ENCODE measurements at regions not wholly inside any gene's neighbourhood (a gene's known extent, or its start where the extent isn't known, plus 50 kb on each side); places are given as distances from the start of the nearest gene placed in this dataset.

DNA sequence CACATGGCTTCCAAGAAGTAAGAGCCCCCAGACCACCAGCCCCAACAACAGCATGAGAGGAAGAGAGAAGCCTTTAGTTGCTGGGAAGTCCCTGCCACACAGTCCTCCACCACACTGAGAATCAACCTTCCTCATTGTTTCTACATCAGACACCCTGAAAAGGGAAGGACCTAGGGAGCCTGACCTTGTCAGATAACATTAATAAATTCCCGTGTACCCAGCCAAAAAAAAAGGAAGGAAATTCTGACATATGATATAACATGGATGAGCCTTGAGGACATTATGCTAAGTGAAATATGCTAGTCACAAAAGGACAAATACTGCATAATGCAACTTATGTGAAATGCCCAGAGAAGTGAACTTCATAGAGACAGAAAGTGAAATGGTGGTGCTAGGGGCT lies 65.6 kb upstream of the ARHGAP29 start (continued):
- TF ChIP-seq, protein P1, sequence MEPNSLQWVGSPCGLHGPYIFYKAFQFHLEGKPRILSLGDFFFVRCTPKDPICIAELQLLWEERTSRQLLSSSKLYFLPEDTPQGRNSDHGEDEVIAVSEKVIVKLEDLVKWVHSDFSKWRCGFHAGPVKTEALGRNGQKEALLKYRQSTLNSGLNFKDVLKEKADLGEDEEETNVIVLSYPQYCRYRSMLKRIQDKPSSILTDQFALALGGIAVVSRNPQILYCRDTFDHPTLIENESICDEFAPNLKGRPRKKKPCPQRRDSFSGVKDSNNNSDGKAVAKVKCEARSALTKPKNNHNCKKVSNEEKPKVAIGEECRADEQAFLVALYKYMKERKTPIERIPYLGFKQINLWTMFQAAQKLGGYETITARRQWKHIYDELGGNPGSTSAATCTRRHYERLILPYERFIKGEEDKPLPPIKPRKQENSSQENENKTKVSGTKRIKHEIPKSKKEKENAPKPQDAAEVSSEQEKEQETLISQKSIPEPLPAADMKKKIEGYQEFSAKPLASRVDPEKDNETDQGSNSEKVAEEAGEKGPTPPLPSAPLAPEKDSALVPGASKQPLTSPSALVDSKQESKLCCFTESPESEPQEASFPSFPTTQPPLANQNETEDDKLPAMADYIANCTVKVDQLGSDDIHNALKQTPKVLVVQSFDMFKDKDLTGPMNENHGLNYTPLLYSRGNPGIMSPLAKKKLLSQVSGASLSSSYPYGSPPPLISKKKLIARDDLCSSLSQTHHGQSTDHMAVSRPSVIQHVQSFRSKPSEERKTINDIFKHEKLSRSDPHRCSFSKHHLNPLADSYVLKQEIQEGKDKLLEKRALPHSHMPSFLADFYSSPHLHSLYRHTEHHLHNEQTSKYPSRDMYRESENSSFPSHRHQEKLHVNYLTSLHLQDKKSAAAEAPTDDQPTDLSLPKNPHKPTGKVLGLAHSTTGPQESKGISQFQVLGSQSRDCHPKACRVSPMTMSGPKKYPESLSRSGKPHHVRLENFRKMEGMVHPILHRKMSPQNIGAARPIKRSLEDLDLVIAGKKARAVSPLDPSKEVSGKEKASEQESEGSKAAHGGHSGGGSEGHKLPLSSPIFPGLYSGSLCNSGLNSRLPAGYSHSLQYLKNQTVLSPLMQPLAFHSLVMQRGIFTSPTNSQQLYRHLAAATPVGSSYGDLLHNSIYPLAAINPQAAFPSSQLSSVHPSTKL (CRISPR knock-in tag; IDR thresholded peaks at IDR 0.05) = no peak

GRCh38 chr1:94302497-94302896 lies 65.1 kb upstream of the ARHGAP29 start:
- ATAC-seq (no peak), DNase-seq (ENCODE audit: low spot score) (no peak), FAIRE-seq (no peak)
- no peak overlapping the region for H3K9ac ChIP-seq (ENCODE audit: insufficient read depth, low read depth, low read length)
- no peaks in the 10 kb centered on the region for H4K20me1 ChIP-seq (ENCODE audit: insufficient read depth, low read length)
- H2AFZ ChIP-seq (ENCODE audit: low read length) = no peak overlapping the region
- WGBS (ENCODE audit: low lambda C conversion rate) = 80% methylated on average over 5 of the region's 6 CpGs
- no peak overlapping the region for H3K4me3 ChIP-seq (replicated peaks in 1 of 3; ENCODE audit: insufficient read depth in 1 of 3, low read depth in 2 of 3, low read length in 3 of 3)
- H3K27me3 ChIP-seq (ENCODE audit: control insufficient read depth in 1 of 2, insufficient read depth in 2 of 2, low read length in 2 of 2) = no peaks in the 10 kb centered on the region
- H3K9me3 ChIP-seq (ENCODE audit: low read length) = no peaks in the 10 kb centered on the region
- no peaks in the 10 kb centered on the region for H3K36me3 ChIP-seq (replicated peaks in 1 of 2; ENCODE audit: control insufficient read depth in 1 of 2, insufficient read depth in 2 of 2, low read length in 2 of 2)
- no peak overlapping the region for H3K27ac ChIP-seq (ENCODE audit: extremely low read length, insufficient read depth, low read length)
- in situ Hi-C loops (cut with HindIII; ENCODE audit: extremely low pct_ligation_motif_present, low pct_unique_long_range_greater_than_20kb) (no loop called here), intact Hi-C loops (cut with micrococcal nuclease; ENCODE audit: unreplicated experiment) (no loop called here)
- BruUV-seq (replicated peaks) = no TSS peak
- POLR2A ChIA-PET = no interaction called here
- H3K4me1 ChIP-seq (ENCODE audit: insufficient read depth, low read length) = peaks cover 56% of the 10 kb centered on the region
- TF ChIP-seq IKZF1 (IDR thresholded peaks at IDR 0.05) = no peak
- no peak for TF ChIP-seq PITX1 (CRISPR knock-in tag; IDR thresholded peaks at IDR 0.05)
- no peak for TF ChIP-seq ZNF136 (CRISPR knock-in tag; IDR thresholded peaks at IDR 0.05; ENCODE audit: low read depth)
- TF ChIP-seq ZNF44 (CRISPR knock-in tag; IDR thresholded peaks at IDR 0.05) = no peak
- no peak for TF ChIP-seq RBFOX2 (IDR thresholded peaks at IDR 0.05; ENCODE audit: low read depth, low read length)
- no peak for TF ChIP-seq ZKSCAN5 (CRISPR knock-in tag; IDR thresholded peaks at IDR 0.05)
- TF ChIP-seq ARID3A (IDR thresholded peaks at IDR 0.05; ENCODE audit: low read depth, low read length) = no peak
- no peak for TF ChIP-seq NFRKB (IDR thresholded peaks at IDR 0.05)
- TF ChIP-seq, protein P2, sequence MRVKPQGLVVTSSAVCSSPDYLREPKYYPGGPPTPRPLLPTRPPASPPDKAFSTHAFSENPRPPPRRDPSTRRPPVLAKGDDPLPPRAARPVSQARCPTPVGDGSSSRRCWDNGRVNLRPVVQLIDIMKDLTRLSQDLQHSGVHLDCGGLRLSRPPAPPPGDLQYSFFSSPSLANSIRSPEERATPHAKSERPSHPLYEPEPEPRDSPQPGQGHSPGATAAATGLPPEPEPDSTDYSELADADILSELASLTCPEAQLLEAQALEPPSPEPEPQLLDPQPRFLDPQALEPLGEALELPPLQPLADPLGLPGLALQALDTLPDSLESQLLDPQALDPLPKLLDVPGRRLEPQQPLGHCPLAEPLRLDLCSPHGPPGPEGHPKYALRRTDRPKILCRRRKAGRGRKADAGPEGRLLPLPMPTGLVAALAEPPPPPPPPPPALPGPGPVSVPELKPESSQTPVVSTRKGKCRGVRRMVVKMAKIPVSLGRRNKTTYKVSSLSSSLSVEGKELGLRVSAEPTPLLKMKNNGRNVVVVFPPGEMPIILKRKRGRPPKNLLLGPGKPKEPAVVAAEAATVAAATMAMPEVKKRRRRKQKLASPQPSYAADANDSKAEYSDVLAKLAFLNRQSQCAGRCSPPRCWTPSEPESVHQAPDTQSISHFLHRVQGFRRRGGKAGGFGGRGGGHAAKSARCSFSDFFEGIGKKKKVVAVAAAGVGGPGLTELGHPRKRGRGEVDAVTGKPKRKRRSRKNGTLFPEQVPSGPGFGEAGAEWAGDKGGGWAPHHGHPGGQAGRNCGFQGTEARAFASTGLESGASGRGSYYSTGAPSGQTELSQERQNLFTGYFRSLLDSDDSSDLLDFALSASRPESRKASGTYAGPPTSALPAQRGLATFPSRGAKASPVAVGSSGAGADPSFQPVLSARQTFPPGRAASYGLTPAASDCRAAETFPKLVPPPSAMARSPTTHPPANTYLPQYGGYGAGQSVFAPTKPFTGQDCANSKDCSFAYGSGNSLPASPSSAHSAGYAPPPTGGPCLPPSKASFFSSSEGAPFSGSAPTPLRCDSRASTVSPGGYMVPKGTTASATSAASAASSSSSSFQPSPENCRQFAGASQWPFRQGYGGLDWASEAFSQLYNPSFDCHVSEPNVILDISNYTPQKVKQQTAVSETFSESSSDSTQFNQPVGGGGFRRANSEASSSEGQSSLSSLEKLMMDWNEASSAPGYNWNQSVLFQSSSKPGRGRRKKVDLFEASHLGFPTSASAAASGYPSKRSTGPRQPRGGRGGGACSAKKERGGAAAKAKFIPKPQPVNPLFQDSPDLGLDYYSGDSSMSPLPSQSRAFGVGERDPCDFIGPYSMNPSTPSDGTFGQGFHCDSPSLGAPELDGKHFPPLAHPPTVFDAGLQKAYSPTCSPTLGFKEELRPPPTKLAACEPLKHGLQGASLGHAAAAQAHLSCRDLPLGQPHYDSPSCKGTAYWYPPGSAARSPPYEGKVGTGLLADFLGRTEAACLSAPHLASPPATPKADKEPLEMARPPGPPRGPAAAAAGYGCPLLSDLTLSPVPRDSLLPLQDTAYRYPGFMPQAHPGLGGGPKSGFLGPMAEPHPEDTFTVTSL (CRISPR knock-in tag; IDR thresholded peaks at IDR 0.05; ENCODE audit: borderline replicate concordance) = no peak
- no peak for TF ChIP-seq ZNF468 (CRISPR knock-in tag; IDR thresholded peaks at IDR 0.05)
- no peak for TF ChIP-seq TBP (CRISPR knock-in tag; IDR thresholded peaks at IDR 0.05)
- CTCF ChIA-PET (ENCODE audit: low intra/inter-chr PET ratio, low total read pairs) = no interaction called here
- no peaks in the 10 kb centered on the region for H3K79me2 ChIP-seq (ENCODE audit: insufficient read depth, low read length)
- no peak overlapping the region for H3K4me2 ChIP-seq (ENCODE audit: low read depth, low read length)

Data from HepG2 (cell line).